HepG2 (cell line): ENCODE measurements at regions not wholly inside any gene's neighbourhood (a gene's known extent, or its start where the extent isn't known, plus 50 kb on each side); places are given as distances from the start of the nearest gene placed in this dataset.

Source experiments
- ATAD3A ChIP-seq: sonication (generic); formaldehyde crosslinking; IDR thresholded peaks from 2 replicates; pipeline ENCODE4 v1.4.0; 2020; ENCODE audit warnings: missing genetic modification reagents
- ATF3 ChIP-seq: sonication (generic); formaldehyde crosslinking; IDR thresholded peaks from 2 replicates; pipeline ENCODE4 v1.4.0; 2020; ENCODE audit warnings: missing genetic modification reagents
- CHD2 ChIP-seq: IDR thresholded peaks from 2 replicates; pipeline ENCODE4 v1.6.1; 2011; ENCODE audit warnings: low read depth, low read length, improper control_type of control experiment
- CTCF ChIP-seq: sonication (generic); formaldehyde crosslinking; IDR thresholded peaks from 2 replicates; pipeline ENCODE4 v1.5.0; 2020; ENCODE audit warnings: mild to moderate bottlenecking, missing genetic modification reagents, moderate library complexity
- ESRRA ChIP-seq: sonication (generic); formaldehyde crosslinking; IDR thresholded peaks from 2 replicates; pipeline ENCODE4 v1.5.1; 2020; ENCODE audit warnings: mild to moderate bottlenecking, low read depth, missing genetic modification reagents
- HMGXB4 ChIP-seq, 2 experiments: sonication (generic) in 1 of 2; formaldehyde crosslinking in 1 of 2; IDR thresholded peaks; 2 replicates each; pipeline versions ENCODE4 v1.4.0 to v1.6.1; 2018 to 2020; ENCODE audit warnings: missing genetic modification reagents in 2 of 2, borderline replicate concordance in 1 of 2, low read depth in 1 of 2, mild to moderate bottlenecking in 1 of 2, missing biosample characterization in 1 of 2
- JUNB ChIP-seq: sonication (generic); formaldehyde crosslinking; IDR thresholded peaks from 2 replicates; pipeline ENCODE4 v1.8.0; 2022; ENCODE audit warnings: missing genetic modification reagents, mild to moderate bottlenecking, borderline replicate concordance
- MAFG ChIP-seq: sonication (generic); formaldehyde crosslinking; IDR thresholded peaks from 2 replicates; pipeline ENCODE4 v1.5.1; 2020; ENCODE audit warnings: mild to moderate bottlenecking, missing genetic modification reagents
- MED13 ChIP-seq: sonication (generic); formaldehyde crosslinking; IDR thresholded peaks from 2 replicates; pipeline ENCODE4 v1.5.0; 2020; ENCODE audit warnings: missing genetic modification reagents
- POLR2A ChIP-seq, 2 experiments: IDR thresholded peaks; 2 replicates each; pipeline ENCODE4 v1.6.1; 2011; ENCODE audit warnings: low read depth in 2 of 2, low read length in 2 of 2, mild to moderate bottlenecking in 1 of 2, moderate library complexity in 1 of 2; ENCODE audit not compliant: insufficient read depth in 1 of 2
- ZBTB33 ChIP-seq: sonication (generic); formaldehyde crosslinking; IDR thresholded peaks from 2 replicates; pipeline ENCODE4 v1.4.0; 2020; ENCODE audit warnings: missing genetic modification reagents
- ZFP36 ChIP-seq: fragments of 150-350 bp; IDR thresholded peaks from 2 replicates; pipeline ENCODE4 v1.6.1; 2018; ENCODE audit warnings: borderline replicate concordance, low read length, low read depth; ENCODE audit not compliant: partially characterized antibody
- ZNF18 ChIP-seq: sonication (generic); formaldehyde crosslinking; IDR thresholded peaks from 2 replicates; pipeline ENCODE4 v1.8.0; 2022; ENCODE audit warnings: mild to moderate bottlenecking, missing genetic modification reagents; ENCODE audit not compliant: insufficient replicate concordance
- ZNF333 ChIP-seq: sonication (generic); formaldehyde crosslinking; IDR thresholded peaks from 2 replicates; pipeline ENCODE4 v1.4.0; 2020; ENCODE audit warnings: mild to moderate bottlenecking, missing genetic modification reagents, borderline replicate concordance

- TF ChIP-seq CTCF (CRISPR knock-in tag) (no peak), MED13 (CRISPR knock-in tag) (no peak), ZNF333 (CRISPR knock-in tag) (no peak), ATF3 (CRISPR knock-in tag) (no peak), ESRRA (CRISPR knock-in tag) (no peak), MAFG (CRISPR knock-in tag) (no peak), ZFP36 (no peak), CHD2 (no peak), ZBTB33 (no peak), POLR2A (IDR thresholded peaks at IDR 0.05; ENCODE audit: insufficient read depth in 1 of 2, low read depth in 2 of 2, low read length in 2 of 2) (no peak), JUNB (CRISPR knock-in tag) (no peak), ZNF18 (no peak), HMGXB4 (CRISPR knock-in tag; IDR thresholded peaks at IDR 0.05; ENCODE audit: borderline replicate concordance in 1 of 2, low read depth in 1 of 2) (no peak), ATAD3A (CRISPR knock-in tag) (no peak)
These were observed 504.9 kb downstream of the NR2F1-AS1 start for GRCh38 chr5:93076096-93076495.
